ENCODE measurements at regions not wholly inside any gene's neighbourhood (a gene's known extent, or its start where the extent isn't known, plus 50 kb on each side); places are given as distances from the start of the nearest gene placed in this dataset.

DNA sequence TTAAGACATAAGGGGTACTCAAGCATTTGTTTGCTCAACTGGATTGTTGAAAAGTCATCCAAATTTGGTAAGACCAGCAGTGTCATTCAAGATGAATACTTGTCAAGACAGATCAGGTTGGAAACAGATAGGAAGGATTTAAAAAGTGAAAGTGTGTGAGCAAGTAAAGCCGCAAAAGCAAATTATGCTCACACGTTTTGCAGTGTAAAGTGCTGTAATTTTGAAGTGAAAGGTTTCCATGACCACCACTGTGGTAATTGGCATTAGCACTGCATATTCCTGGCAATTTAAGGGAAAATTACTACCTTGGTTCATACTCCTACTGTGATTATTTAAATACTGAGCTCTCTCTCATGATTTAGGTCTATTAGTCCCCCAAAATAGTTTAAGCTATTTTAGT is 704.1 kb upstream of the CCDC179 start:
- Histone ChIP-seq H3K4me1 (ENCODE audit: control insufficient read depth, insufficient read depth, low read depth, low read length) (no peaks in the 10 kb centered on the region), H3K4ac (ENCODE audit: low read depth in 1 of 2, low read length in 2 of 2) (no peak overlapping the region), H2BK12ac (ENCODE audit: low read length in 2 of 2) (no peak overlapping the region), H3K79me1 (replicated peaks; ENCODE audit: low read length, poor library complexity, severe bottlenecking) (no peaks in the 10 kb centered on the region), H2AK5ac (ENCODE audit: low read length, severe bottlenecking) (no peak overlapping the region), H2AFZ (ENCODE audit: low read depth, low read length) (no peak overlapping the region), H3K9me3 (ENCODE audit: control insufficient read depth, low read length) (no peaks in the 10 kb centered on the region), H3K27ac (ENCODE audit: low read length, poor library complexity, severe bottlenecking) (no peak overlapping the region), H3K36me3 (ENCODE audit: control insufficient read depth in 1 of 2, insufficient read depth in 2 of 2, low read depth in 1 of 2, low read length in 2 of 2) (no peaks in the 10 kb centered on the region), H3K4me3 (ENCODE audit: insufficient read depth in 1 of 2, low read depth in 1 of 2, low read length in 2 of 2) (no peak overlapping the region), H3K14ac (ENCODE audit: low read length in 2 of 2) (no peak overlapping the region), H3K9ac (ENCODE audit: low read length) (no peak overlapping the region), H4K8ac (ENCODE audit: low read length) (no peak overlapping the region), H2BK5ac (ENCODE audit: low read depth, low read length, poor library complexity, severe bottlenecking) (no peak overlapping the region), H3K18ac (ENCODE audit: low read depth in 1 of 2, low read length in 2 of 2) (no peak overlapping the region), H3K23ac (ENCODE audit: low read length in 2 of 2) (no peak overlapping the region), H3K27me3 (ENCODE audit: control insufficient read depth in 1 of 2, insufficient read depth in 1 of 2, low read length in 2 of 2) (no peaks in the 10 kb centered on the region), H3K4me2 (ENCODE audit: low read length, poor library complexity, severe bottlenecking) (no peak overlapping the region), H2BK120ac (ENCODE audit: low read depth, low read length) (no peak overlapping the region), H4K91ac (ENCODE audit: low read length) (no peak overlapping the region), H2BK15ac (ENCODE audit: low read depth, poor library complexity, severe bottlenecking) (no peak overlapping the region)
- DNase-seq: no peak
- 72% methylated on average over 2 of the region's 2 CpGs for WGBS

DNA sequence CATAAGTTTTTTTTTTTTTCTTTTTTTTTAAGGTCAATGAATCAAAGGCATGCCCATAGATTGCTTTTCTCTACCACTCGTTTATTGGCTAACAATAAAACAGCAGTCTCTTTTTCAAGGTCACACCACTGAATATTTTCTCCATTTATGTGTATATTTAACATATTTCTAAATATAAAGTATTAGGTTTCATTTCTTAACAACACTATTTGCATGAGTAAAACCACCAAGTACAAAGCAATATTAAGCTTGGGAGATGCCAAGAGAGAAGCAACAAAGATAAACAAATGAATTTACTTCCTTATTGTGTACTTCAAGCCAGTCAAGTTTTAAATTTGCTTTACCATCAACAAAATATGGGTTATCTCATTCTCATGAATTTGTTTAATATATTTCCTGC is 708.9 kb upstream of the CCDC179 start:
- H2AFZ ChIP-seq (ENCODE audit: low read depth, low read length): no peak overlapping the region
- H3K9ac ChIP-seq (ENCODE audit: low read length): no peak overlapping the region
- no peak overlapping the region for H3K4me3 ChIP-seq (ENCODE audit: insufficient read depth in 1 of 2, low read depth in 1 of 2, low read length in 2 of 2)
- no peak overlapping the region for H3K14ac ChIP-seq (ENCODE audit: low read length in 2 of 2)
- H2BK120ac ChIP-seq (ENCODE audit: low read depth, low read length): no peak overlapping the region
- WGBS: no CpG with 5 or more reads among the region's 1 CpG
- no peak overlapping the region for H4K8ac ChIP-seq (ENCODE audit: low read length)
- no peak overlapping the region for H3K18ac ChIP-seq (ENCODE audit: low read depth in 1 of 2, low read length in 2 of 2)
- H2AK5ac ChIP-seq (ENCODE audit: low read length, severe bottlenecking): no peak overlapping the region
- H4K91ac ChIP-seq (ENCODE audit: low read length): no peak overlapping the region
- no peak for DNase-seq
- no peaks in the 10 kb centered on the region for H3K4me1 ChIP-seq (ENCODE audit: control insufficient read depth, insufficient read depth, low read depth, low read length)
- no peaks in the 10 kb centered on the region for H3K79me1 ChIP-seq (replicated peaks; ENCODE audit: low read length, poor library complexity, severe bottlenecking)
- H3K23ac ChIP-seq (ENCODE audit: low read length in 2 of 2): no peak overlapping the region
- no peak overlapping the region for H2BK5ac ChIP-seq (ENCODE audit: low read depth, low read length, poor library complexity, severe bottlenecking)
- no peak overlapping the region for H3K4ac ChIP-seq (ENCODE audit: low read depth in 1 of 2, low read length in 2 of 2)
- no peak overlapping the region for H3K27ac ChIP-seq (ENCODE audit: low read length, poor library complexity, severe bottlenecking)
- H3K36me3 ChIP-seq (ENCODE audit: control insufficient read depth in 1 of 2, insufficient read depth in 2 of 2, low read depth in 1 of 2, low read length in 2 of 2): no peaks in the 10 kb centered on the region
- no peak overlapping the region for H2BK15ac ChIP-seq (ENCODE audit: low read depth, poor library complexity, severe bottlenecking)
- H3K27me3 ChIP-seq (ENCODE audit: control insufficient read depth in 1 of 2, insufficient read depth in 1 of 2, low read length in 2 of 2): no peaks in the 10 kb centered on the region
- H3K4me2 ChIP-seq (ENCODE audit: low read length, poor library complexity, severe bottlenecking): no peak overlapping the region
- H3K9me3 ChIP-seq (ENCODE audit: control insufficient read depth, low read length): no peaks in the 10 kb centered on the region
- no peak overlapping the region for H2BK12ac ChIP-seq (ENCODE audit: low read length in 2 of 2)

DNA sequence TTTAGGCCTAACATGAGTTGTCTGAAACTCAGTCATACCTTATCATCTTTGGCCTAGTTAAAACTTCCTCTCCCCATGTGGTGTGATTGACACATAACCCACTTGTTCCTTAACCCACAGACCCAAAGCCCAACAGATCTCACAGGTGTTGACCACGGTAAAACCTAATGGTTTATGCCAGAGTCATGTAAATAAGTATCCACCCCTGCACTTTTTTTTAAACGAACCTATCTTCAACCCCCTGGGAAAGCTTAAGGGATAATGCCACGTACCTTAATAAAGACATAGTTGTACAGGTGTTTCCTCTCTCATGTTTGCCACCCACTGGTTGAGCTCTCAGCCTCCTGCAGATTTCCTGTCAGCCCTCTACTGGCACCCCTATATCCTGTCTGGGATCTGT is 709.3 kb upstream of the CCDC179 start:
- no peaks in the 10 kb centered on the region for H3K27me3 ChIP-seq (ENCODE audit: control insufficient read depth in 1 of 2, insufficient read depth in 1 of 2, low read length in 2 of 2)
- H2BK120ac ChIP-seq (ENCODE audit: low read depth, low read length): no peak overlapping the region
- no peaks in the 10 kb centered on the region for H3K79me1 ChIP-seq (replicated peaks; ENCODE audit: low read length, poor library complexity, severe bottlenecking)
- H3K9ac ChIP-seq (ENCODE audit: low read length): no peak overlapping the region
- no peak overlapping the region for H2AFZ ChIP-seq (ENCODE audit: low read depth, low read length)
- no peak overlapping the region for H2BK12ac ChIP-seq (ENCODE audit: low read length in 2 of 2)
- no peaks in the 10 kb centered on the region for H3K36me3 ChIP-seq (ENCODE audit: control insufficient read depth in 1 of 2, insufficient read depth in 2 of 2, low read depth in 1 of 2, low read length in 2 of 2)
- H3K4ac ChIP-seq (ENCODE audit: low read depth in 1 of 2, low read length in 2 of 2): no peak overlapping the region
- no peak overlapping the region for H3K14ac ChIP-seq (ENCODE audit: low read length in 2 of 2)
- H2AK5ac ChIP-seq (ENCODE audit: low read length, severe bottlenecking): no peak overlapping the region
- H2BK15ac ChIP-seq (ENCODE audit: low read depth, poor library complexity, severe bottlenecking): no peak overlapping the region
- H3K27ac ChIP-seq (ENCODE audit: low read length, poor library complexity, severe bottlenecking): no peak overlapping the region
- no peak overlapping the region for H4K91ac ChIP-seq (ENCODE audit: low read length)
- no peak overlapping the region for H3K23ac ChIP-seq (ENCODE audit: low read length in 2 of 2)
- no peak overlapping the region for H3K4me2 ChIP-seq (ENCODE audit: low read length, poor library complexity, severe bottlenecking)
- H3K9me3 ChIP-seq (ENCODE audit: control insufficient read depth, low read length): no peaks in the 10 kb centered on the region
- no peak overlapping the region for H4K8ac ChIP-seq (ENCODE audit: low read length)
- WGBS: 93% methylated on average over 3 of the region's 3 CpGs
- no peak for DNase-seq
- H3K18ac ChIP-seq (ENCODE audit: low read depth in 1 of 2, low read length in 2 of 2): no peak overlapping the region
- H2BK5ac ChIP-seq (ENCODE audit: low read depth, low read length, poor library complexity, severe bottlenecking): no peak overlapping the region
- no peaks in the 10 kb centered on the region for H3K4me1 ChIP-seq (ENCODE audit: control insufficient read depth, insufficient read depth, low read depth, low read length)
- no peak overlapping the region for H3K4me3 ChIP-seq (ENCODE audit: insufficient read depth in 1 of 2, low read depth in 1 of 2, low read length in 2 of 2)

DNA sequence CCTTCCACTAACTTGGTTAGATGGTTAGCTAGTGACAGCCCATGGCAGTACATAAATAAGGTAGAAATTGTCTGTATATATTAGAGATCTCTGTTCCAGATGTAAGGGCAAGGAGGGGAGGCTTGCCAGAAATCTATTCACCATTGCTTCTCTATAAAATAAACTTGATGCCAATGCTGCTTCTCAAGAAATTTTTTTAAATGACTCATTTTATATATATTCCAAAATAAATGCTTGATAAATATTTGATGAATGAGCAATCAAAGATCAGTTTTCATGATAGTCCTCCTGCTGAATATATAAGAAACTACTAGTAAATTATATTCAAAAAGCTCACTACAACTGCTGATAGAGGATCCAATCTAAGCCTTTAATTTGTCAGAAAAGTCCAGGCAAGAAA is 710.6 kb upstream of the CCDC179 start:
- no peak overlapping the region for H4K8ac ChIP-seq (ENCODE audit: low read length)
- H3K9me3 ChIP-seq (ENCODE audit: control insufficient read depth, low read length): no peaks in the 10 kb centered on the region
- H3K18ac ChIP-seq (ENCODE audit: low read depth in 1 of 2, low read length in 2 of 2): no peak overlapping the region
- H3K79me1 ChIP-seq (replicated peaks; ENCODE audit: low read length, poor library complexity, severe bottlenecking): no peaks in the 10 kb centered on the region
- H3K23ac ChIP-seq (ENCODE audit: low read length in 2 of 2): no peak overlapping the region
- H3K14ac ChIP-seq (ENCODE audit: low read length in 2 of 2): no peak overlapping the region
- H2BK120ac ChIP-seq (ENCODE audit: low read depth, low read length): no peak overlapping the region
- H2BK15ac ChIP-seq (ENCODE audit: low read depth, poor library complexity, severe bottlenecking): no peak overlapping the region
- no peaks in the 10 kb centered on the region for H3K36me3 ChIP-seq (ENCODE audit: control insufficient read depth in 1 of 2, insufficient read depth in 2 of 2, low read depth in 1 of 2, low read length in 2 of 2)
- H3K4me2 ChIP-seq (ENCODE audit: low read length, poor library complexity, severe bottlenecking): no peak overlapping the region
- H2AFZ ChIP-seq (ENCODE audit: low read depth, low read length): no peak overlapping the region
- no peak overlapping the region for H3K4me3 ChIP-seq (ENCODE audit: insufficient read depth in 1 of 2, low read depth in 1 of 2, low read length in 2 of 2)
- H3K4me1 ChIP-seq (ENCODE audit: control insufficient read depth, insufficient read depth, low read depth, low read length): no peaks in the 10 kb centered on the region
- H3K27ac ChIP-seq (ENCODE audit: low read length, poor library complexity, severe bottlenecking): no peak overlapping the region
- no peaks in the 10 kb centered on the region for H3K27me3 ChIP-seq (ENCODE audit: control insufficient read depth in 1 of 2, insufficient read depth in 1 of 2, low read length in 2 of 2)
- no peak for DNase-seq
- H3K9ac ChIP-seq (ENCODE audit: low read length): no peak overlapping the region
- no peak overlapping the region for H2AK5ac ChIP-seq (ENCODE audit: low read length, severe bottlenecking)
- no peak overlapping the region for H2BK5ac ChIP-seq (ENCODE audit: low read depth, low read length, poor library complexity, severe bottlenecking)
- H4K91ac ChIP-seq (ENCODE audit: low read length): no peak overlapping the region
- H2BK12ac ChIP-seq (ENCODE audit: low read length in 2 of 2): no peak overlapping the region
- H3K4ac ChIP-seq (ENCODE audit: low read depth in 1 of 2, low read length in 2 of 2): no peak overlapping the region
